ENCODE measurements at regions not wholly inside any gene's neighbourhood (a gene's known extent, or its start where the extent isn't known, plus 50 kb on each side); places are given as distances from the start of the nearest gene placed in this dataset.
A peak's percentile ranks its signal among the peaks of the same experiment; 100 is the strongest.

- H3K4me3 Mint-ChIP-seq = no peak overlapping the region
- H3K4me1 Mint-ChIP-seq (ENCODE audit: low read depth in 2 of 2) = peaks cover 18 to 28% of the 10 kb centered on the region in 2 donors
- H3K9me3 Mint-ChIP-seq = no peaks in the 10 kb centered on the region
- ATAC-seq (replicated peaks) = no peak
- H3K36me3 Mint-ChIP-seq (ENCODE audit: insufficient read depth) = peaks cover 3% of the 10 kb centered on the region
- no peak overlapping the region for H3K27ac Mint-ChIP-seq
- DNase-seq = no peak
- H3K27me3 Mint-ChIP-seq = no peaks in the 10 kb centered on the region
These were observed 150.5 kb downstream of the SNX18 start for GRCh38 chr5:54668096-54668495.

DNA sequence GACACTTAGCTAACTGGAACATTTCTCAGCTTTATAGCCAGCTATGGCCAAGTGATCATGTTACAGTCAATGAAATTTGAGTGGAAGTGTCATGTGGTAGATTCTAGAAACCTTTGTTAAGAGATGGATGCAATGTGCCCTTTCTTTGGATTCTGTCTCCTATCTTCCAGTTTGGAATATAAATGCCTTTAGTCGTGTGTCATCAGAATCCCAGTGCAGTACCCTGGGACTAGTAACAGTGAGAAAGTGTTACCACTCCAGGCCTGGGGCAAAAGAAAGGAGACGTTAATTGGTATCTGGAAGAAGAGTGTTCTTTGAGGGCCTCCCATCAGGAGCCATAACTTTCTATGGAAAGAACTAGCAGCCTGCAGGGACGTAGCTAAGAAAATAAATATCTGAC, 149.6 kb downstream of the SNX18 start:
- no peak overlapping the region for H3K4me3 Mint-ChIP-seq
- no peaks in the 10 kb centered on the region for H3K27me3 Mint-ChIP-seq
- H3K4me1 Mint-ChIP-seq (ENCODE audit: low read depth in 2 of 2) = peaks cover 12 to 18% of the 10 kb centered on the region in 2 donors
- peaks cover 3% of the 10 kb centered on the region for H3K36me3 Mint-ChIP-seq (ENCODE audit: insufficient read depth)
- H3K9me3 Mint-ChIP-seq = no peaks in the 10 kb centered on the region
- no peak for ATAC-seq (replicated peaks)
- no peak overlapping the region for H3K27ac Mint-ChIP-seq
- no peak for DNase-seq

- no peaks in the 10 kb centered on the region for H3K4me1 Mint-ChIP-seq (ENCODE audit: low read depth in 2 of 2)
- no peak overlapping the region for H3K4me3 Mint-ChIP-seq
- ATAC-seq (replicated peaks) (no peak), DNase-seq (no peak)
- no peak overlapping the region for H3K27ac Mint-ChIP-seq
- no peaks in the 10 kb centered on the region for H3K27me3 Mint-ChIP-seq
- H3K36me3 Mint-ChIP-seq (ENCODE audit: insufficient read depth) = no peaks in the 10 kb centered on the region
- no peaks in the 10 kb centered on the region for H3K9me3 Mint-ChIP-seq
These were observed 146.3 kb downstream of the SNX18 start for GRCh38 chr5:54663866-54664265.

DNA sequence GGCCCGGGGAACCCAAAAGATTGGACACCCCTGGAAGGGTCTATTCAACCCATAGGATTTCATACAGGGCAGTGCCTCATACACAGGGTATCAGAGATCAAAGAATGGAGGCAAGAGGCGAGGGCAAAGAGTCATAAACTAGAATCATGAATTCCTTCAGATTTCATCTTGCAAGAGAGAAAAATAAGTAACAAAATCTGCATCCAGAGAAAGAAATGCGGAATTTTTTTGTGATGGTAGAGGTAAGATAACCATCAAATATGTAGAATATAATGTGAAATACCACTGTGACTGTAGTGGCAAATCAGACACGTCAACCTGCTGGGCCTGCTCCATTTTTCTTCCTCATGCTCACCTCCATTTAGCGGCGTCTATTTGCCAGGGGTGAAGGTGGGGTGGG, 143.6 kb downstream of the SNX18 start:
- H3K27me3 Mint-ChIP-seq = no peaks in the 10 kb centered on the region
- DNase-seq (no peak), ATAC-seq (replicated peaks) (no peak)
- H3K9me3 Mint-ChIP-seq = no peaks in the 10 kb centered on the region
- H3K4me3 Mint-ChIP-seq = no peak overlapping the region
- H3K4me1 Mint-ChIP-seq (ENCODE audit: low read depth in 2 of 2) = no peaks in the 10 kb centered on the region
- H3K36me3 Mint-ChIP-seq (ENCODE audit: insufficient read depth) = no peaks in the 10 kb centered on the region
- H3K27ac Mint-ChIP-seq = no peak overlapping the region

- DNase-seq = no peak
- H3K27ac Mint-ChIP-seq = no peak overlapping the region
- H3K4me1 Mint-ChIP-seq (ENCODE audit: low read depth in 2 of 2) = peaks cover 2 to 13% of the 10 kb centered on the region in 2 donors
- H3K36me3 Mint-ChIP-seq (ENCODE audit: insufficient read depth) = no peaks in the 10 kb centered on the region
- no peak overlapping the region for H3K4me3 Mint-ChIP-seq
- ATAC-seq (replicated peaks) = no peak
- H3K9me3 Mint-ChIP-seq = no peaks in the 10 kb centered on the region
- no peaks in the 10 kb centered on the region for H3K27me3 Mint-ChIP-seq
These were observed 142.2 kb downstream of the SNX18 start for GRCh38 chr5:54659700-54660131.

DNA sequence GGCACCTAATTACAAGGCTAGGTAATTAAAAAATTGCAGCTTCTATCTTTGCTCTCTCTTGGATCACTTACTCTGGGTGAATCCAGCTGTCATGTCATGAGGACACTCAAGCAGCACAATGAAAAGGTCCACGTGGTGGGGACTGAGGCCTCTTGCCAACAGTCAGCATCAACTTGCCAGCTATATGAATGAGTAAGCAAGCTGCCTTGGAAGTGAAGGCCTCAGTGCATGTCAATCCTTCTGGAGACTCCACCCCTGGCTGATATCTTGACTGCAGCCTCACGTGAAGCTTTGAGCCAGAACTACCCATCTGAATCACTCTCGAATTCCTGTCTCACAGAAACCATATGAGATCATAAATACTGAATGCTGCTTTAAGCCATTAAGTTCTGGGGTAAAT, 140.5 kb downstream of the SNX18 start:
- no peak for DNase-seq
- Mint-ChIP-seq H3K36me3 (ENCODE audit: insufficient read depth) (no peaks in the 10 kb centered on the region), H3K27ac (no peak overlapping the region)

GRCh38 chr5:54656261-54656728, 138.7 kb downstream of the SNX18 start:
- no peaks in the 10 kb centered on the region for H3K36me3 Mint-ChIP-seq (ENCODE audit: insufficient read depth)

More for the DNA sequence above, 140.5 kb downstream of the SNX18 start:
- ATAC-seq (replicated peaks) = no peak
- Mint-ChIP-seq H3K9me3 (no peaks in the 10 kb centered on the region), H3K4me3 (no peak overlapping the region), H3K27me3 (no peaks in the 10 kb centered on the region), H3K4me1 (ENCODE audit: low read depth in 2 of 2) (peaks cover 4 to 19% of the 10 kb centered on the region in 2 donors)

DNA sequence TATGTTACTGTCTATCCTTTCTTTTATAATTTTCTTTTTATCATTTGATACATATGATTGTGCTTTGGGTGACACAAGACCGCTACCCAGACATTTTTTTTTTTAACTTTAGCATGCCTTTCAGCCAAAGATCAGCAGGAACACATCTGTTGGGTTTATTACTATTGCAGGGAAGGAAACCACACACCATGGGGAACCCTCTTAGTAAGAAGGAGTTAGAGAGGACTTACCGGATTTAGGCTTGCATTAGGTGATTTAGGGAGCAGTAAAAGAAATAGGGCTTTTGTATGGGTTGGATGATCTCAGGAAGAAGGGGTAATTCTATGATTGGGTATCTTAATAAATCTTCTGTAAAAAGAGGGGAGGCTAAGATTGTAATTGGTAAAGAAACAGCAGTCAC, 138.2 kb downstream of the SNX18 start:
- DNase-seq (no peak), ATAC-seq (replicated peaks) (no peak)
- Mint-ChIP-seq H3K36me3 (ENCODE audit: insufficient read depth) (no peaks in the 10 kb centered on the region), H3K9me3 (no peaks in the 10 kb centered on the region), H3K27me3 (no peaks in the 10 kb centered on the region), H3K27ac (peak overlapping the region in 1 of 2 donors; percentile 66), H3K4me1 (ENCODE audit: low read depth in 2 of 2) (peaks cover 4 to 23% of the 10 kb centered on the region in 2 donors), H3K4me3 (no peak overlapping the region)

More at GRCh38 chr5:54656261-54656728, 138.7 kb downstream of the SNX18 start:
- Mint-ChIP-seq H3K27ac (peak overlapping the region in 1 of 2 donors; percentile 66), H3K4me3 (no peak overlapping the region), H3K9me3 (no peaks in the 10 kb centered on the region), H3K27me3 (no peaks in the 10 kb centered on the region), H3K4me1 (ENCODE audit: low read depth in 2 of 2) (peaks cover 4 to 19% of the 10 kb centered on the region in 2 donors)
- no peak for ATAC-seq (replicated peaks)
- no peak for DNase-seq

- Mint-ChIP-seq H3K4me1 (ENCODE audit: low read depth in 2 of 2) (peaks cover 4 to 23% of the 10 kb centered on the region in 2 donors), H3K27ac (peak overlapping the region in 1 of 2 donors; percentile 66)
- ATAC-seq (replicated peaks) = no peak
These were observed 137.7 kb downstream of the SNX18 start for GRCh38 chr5:54655266-54655665.

DNA sequence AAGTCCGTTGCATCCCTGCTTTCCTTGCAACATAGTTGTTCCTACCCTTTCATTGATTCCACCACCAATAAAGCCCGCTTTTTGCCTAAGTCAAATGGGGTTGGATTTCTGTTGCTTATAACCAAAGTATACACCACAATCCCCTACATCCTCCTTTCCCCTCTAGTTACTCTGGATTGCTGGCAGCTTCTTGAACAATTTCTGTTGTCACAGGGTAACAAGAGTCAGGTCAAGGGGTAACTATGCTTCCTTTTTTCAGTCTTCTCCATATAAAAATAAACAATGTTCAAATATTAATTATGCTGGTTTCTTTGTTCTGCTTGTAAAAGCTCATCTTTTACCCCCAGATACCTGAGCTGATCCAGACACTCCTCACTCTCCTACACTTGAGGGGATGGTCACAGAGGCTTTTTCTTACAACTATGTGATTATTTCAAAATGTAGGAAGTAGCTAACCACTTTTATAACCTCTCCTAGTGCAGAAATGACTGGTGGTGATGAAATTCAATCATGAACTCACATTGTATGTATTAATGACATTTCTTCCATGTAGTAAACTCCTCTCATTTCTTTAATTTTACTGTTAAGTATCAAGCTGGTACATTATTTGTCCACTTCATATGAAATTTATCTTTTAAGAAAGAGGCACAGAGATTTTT, 136.5 kb downstream of the SNX18 start:
- Mint-ChIP-seq H3K27me3 (no peaks in the 10 kb centered on the region), H3K4me1 (ENCODE audit: low read depth in 2 of 2) (peaks cover 4 to 23% of the 10 kb centered on the region in 2 donors), H3K27ac (peak overlapping the region in 1 of 2 donors; percentile 75), H3K9me3 (no peaks in the 10 kb centered on the region), H3K4me3 (no peak overlapping the region), H3K36me3 (ENCODE audit: insufficient read depth) (no peaks in the 10 kb centered on the region)
- DNase-seq (no peak), ATAC-seq (replicated peaks) (no peak)

More at GRCh38 chr5:54655266-54655665, 137.7 kb downstream of the SNX18 start:
- no peak overlapping the region for H3K4me3 Mint-ChIP-seq
- H3K36me3 Mint-ChIP-seq (ENCODE audit: insufficient read depth) = no peaks in the 10 kb centered on the region
- no peak for DNase-seq
- no peaks in the 10 kb centered on the region for H3K9me3 Mint-ChIP-seq
- no peaks in the 10 kb centered on the region for H3K27me3 Mint-ChIP-seq

DNA sequence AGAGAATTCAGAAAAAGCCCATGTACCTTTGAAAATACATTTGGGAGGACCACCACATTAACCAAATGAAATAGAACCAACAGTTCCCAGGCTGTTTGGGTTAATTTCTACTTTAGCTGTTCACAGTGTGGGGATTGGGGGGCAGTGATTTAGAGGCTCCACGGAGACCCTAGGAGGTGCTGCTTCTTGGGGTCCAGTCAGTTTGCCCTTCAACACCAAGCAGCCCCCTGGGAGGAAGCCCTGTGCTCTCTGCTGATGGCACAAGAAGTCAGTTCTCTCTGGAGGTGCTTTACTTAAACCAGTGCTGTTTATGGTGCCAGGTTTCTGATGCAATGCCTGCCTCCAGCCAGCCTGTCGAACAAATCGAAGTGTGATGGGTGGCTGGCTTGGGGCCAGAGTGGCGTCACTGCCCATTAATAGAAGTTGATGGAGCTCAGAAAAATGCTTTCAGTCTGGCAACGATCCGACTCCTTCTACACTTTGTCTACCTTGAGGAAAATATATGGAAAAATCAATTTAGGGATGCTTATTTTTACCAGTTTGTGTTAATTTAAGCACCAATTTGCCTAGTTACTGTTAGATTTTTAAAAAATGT, 134.0 kb downstream of the SNX18 start:
- Mint-ChIP-seq H3K27ac (no peak overlapping the region), H3K36me3 (ENCODE audit: insufficient read depth) (no peaks in the 10 kb centered on the region), H3K27me3 (no peaks in the 10 kb centered on the region), H3K9me3 (peaks cover 0 to 2% of the 10 kb centered on the region in 2 donors), H3K4me1 (ENCODE audit: low read depth in 2 of 2) (peaks cover 17 to 40% of the 10 kb centered on the region in 2 donors), H3K4me3 (no peak overlapping the region)
- DNase-seq = no peak
- no peak for ATAC-seq (replicated peaks)

DNA sequence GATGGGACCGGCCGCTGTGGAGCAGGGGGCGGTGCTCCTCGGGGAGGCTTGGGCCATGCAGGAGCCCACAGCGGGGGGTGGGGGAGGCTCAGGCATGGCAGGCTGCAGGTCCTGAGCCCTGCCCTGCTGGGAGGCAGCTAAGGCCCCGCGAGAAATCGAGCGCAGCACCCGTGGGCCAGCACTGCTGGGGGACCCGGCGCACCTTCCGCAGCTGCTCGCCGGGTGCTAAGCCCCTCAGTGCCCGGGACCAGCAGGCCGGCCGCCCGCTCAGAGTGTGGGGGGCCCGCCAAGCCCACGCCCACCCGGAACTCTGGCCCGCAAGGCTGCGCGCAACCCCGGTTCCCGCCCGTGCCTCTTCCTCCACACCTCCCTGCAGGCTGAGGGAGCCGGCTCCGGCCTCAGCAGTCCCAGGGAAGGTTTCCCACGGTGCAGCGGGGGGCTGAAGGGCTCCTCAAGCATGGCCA, 131.5 kb downstream of the SNX18 start:
- Mint-ChIP-seq H3K27ac (no peak overlapping the region), H3K4me3 (no peak overlapping the region), H3K36me3 (ENCODE audit: insufficient read depth) (no peaks in the 10 kb centered on the region), H3K27me3 (no peaks in the 10 kb centered on the region), H3K9me3 (peaks cover 0 to 2% of the 10 kb centered on the region in 2 donors), H3K4me1 (ENCODE audit: low read depth in 2 of 2) (peaks cover 40 to 47% of the 10 kb centered on the region in 2 donors)
- ATAC-seq (replicated peaks) (no peak), DNase-seq (no peak)

GRCh38 chr5:54646356-54647101, 129.0 kb downstream of the SNX18 start:
- H3K4me3 Mint-ChIP-seq = peak overlapping the region; percentile 62 to 82
- DNase-seq (peak; percentile 68 to 74 (median 74)), ATAC-seq (replicated peaks) (peak; percentile 95)
- H3K27me3 Mint-ChIP-seq = no peaks in the 10 kb centered on the region
- H3K9me3 Mint-ChIP-seq = peaks cover 0 to 2% of the 10 kb centered on the region in 2 donors
- H3K36me3 Mint-ChIP-seq (ENCODE audit: insufficient read depth) = no peaks in the 10 kb centered on the region
- H3K27ac Mint-ChIP-seq = peak overlapping the region; percentile 66 to 91
- peaks cover 46 to 54% of the 10 kb centered on the region in 2 donors for H3K4me1 Mint-ChIP-seq (ENCODE audit: low read depth in 2 of 2)
